Peyer's patch (tissue), 4 donors: ENCODE measurements at regions not wholly inside any gene's neighbourhood (a gene's known extent, or its start where the extent isn't known, plus 50 kb on each side); places are given as distances from the start of the nearest gene placed in this dataset.

Source experiments
- DNase-seq, 3 donors: peaks; one replicate each; pipeline ENCODE4 v3.0.0-alpha.2; 2017 to 2019
- H3K27ac ChIP-seq, 4 donors: fragments of 200-600 bp; sonication (generic); one replicate each; pipeline ENCODE4 v1.5.1; 2016 to 2019
- H3K27me3 ChIP-seq, 2 donors: fragments of 200-600 bp; sonication (generic); one replicate each; pipeline ENCODE4 v1.5.1; 2019
- H3K36me3 ChIP-seq, 3 donors: fragments of 200-600 bp; sonication (generic); one replicate each; pipeline ENCODE4 v1.5.1; 2016 to 2019
- H3K4me1 ChIP-seq, 4 donors: fragments of 200-600 bp; sonication (generic); one replicate each; pipeline ENCODE4 v1.5.1; 2016 to 2019
- H3K4me3 ChIP-seq, 4 donors: fragments of 200-600 bp; sonication (generic); 1 replicate in 3 of 4; 2 replicates in 1 of 4; pipeline ENCODE4 v1.5.1; 2016 to 2019; ENCODE audit warnings: mild to moderate bottlenecking in 1 of 4
- H3K9me3 ChIP-seq, 4 donors: fragments of 200-600 bp; sonication (generic); one replicate each; pipeline ENCODE4 v1.5.1; 2016 to 2019; ENCODE audit warnings: mild to moderate bottlenecking in 1 of 4
- CTCF ChIP-seq, 6 experiments: fragments of 450-650 bp in 4 of 6; fragments of 200-600 bp in 2 of 6; sonication (generic) in 1 of 6; IDR thresholded peaks; one replicate each; pipeline ENCODE4 v1.5.1; 2017 to 2019; ENCODE audit warnings: antibody characterized with exemption in 6 of 6, mild to moderate bottlenecking in 3 of 6, moderate library complexity in 1 of 6
- POLR2A ChIP-seq, 2 donors: fragments of 450-650 bp; IDR thresholded peaks; one replicate each; pipeline ENCODE4 v1.5.1; 2017; ENCODE audit warnings: antibody characterized with exemption in 2 of 2, mild to moderate bottlenecking in 2 of 2, moderate library complexity in 2 of 2

- Histone ChIP-seq H3K27ac (no peak overlapping the region), H3K4me1 (no peaks in the 10 kb centered on the region)
Measured at GRCh38 chr4:149870008-149870407, 54.4 kb upstream of the IQCM start.

GRCh38 chr4:149881744-149882143 is 66.1 kb upstream of the IQCM start:
- no peak overlapping the region for H3K4me3 ChIP-seq
- TF ChIP-seq POLR2A (IDR thresholded peaks at IDR 0.05): no peak
- TF ChIP-seq CTCF (IDR thresholded peaks at IDR 0.05): no peak
- H3K36me3 ChIP-seq: no peaks in the 10 kb centered on the region
- no peak overlapping the region for H3K27ac ChIP-seq
- H3K4me1 ChIP-seq: no peaks in the 10 kb centered on the region
- no peaks in the 10 kb centered on the region for H3K27me3 ChIP-seq
- H3K9me3 ChIP-seq: no peaks in the 10 kb centered on the region
- DNase-seq: no peak

More at GRCh38 chr4:149870008-149870407, 54.4 kb upstream of the IQCM start:
- no peak overlapping the region for H3K4me3 ChIP-seq
- no peak for DNase-seq
- TF ChIP-seq POLR2A (IDR thresholded peaks at IDR 0.05) (no peak), CTCF (IDR thresholded peaks at IDR 0.05) (no peak)
- H3K27me3 ChIP-seq: no peaks in the 10 kb centered on the region
- no peaks in the 10 kb centered on the region for H3K36me3 ChIP-seq
- H3K9me3 ChIP-seq: no peaks in the 10 kb centered on the region

GRCh38 chr4:149882251-149882650 is 66.6 kb upstream of the IQCM start:
- no peaks in the 10 kb centered on the region for H3K4me1 ChIP-seq
- no peak overlapping the region for H3K4me3 ChIP-seq
- no peaks in the 10 kb centered on the region for H3K36me3 ChIP-seq
- H3K9me3 ChIP-seq: no peaks in the 10 kb centered on the region
- H3K27me3 ChIP-seq: no peaks in the 10 kb centered on the region
- TF ChIP-seq CTCF (IDR thresholded peaks at IDR 0.05) (no peak), POLR2A (IDR thresholded peaks at IDR 0.05) (no peak)
- no peak for DNase-seq
- H3K27ac ChIP-seq: no peak overlapping the region

GRCh38 chr4:149884046-149884445 is 68.4 kb upstream of the IQCM start:
- H3K4me3 ChIP-seq: no peak overlapping the region
- no peak overlapping the region for H3K27ac ChIP-seq
- no peak for TF ChIP-seq CTCF (IDR thresholded peaks at IDR 0.05)
- TF ChIP-seq POLR2A (IDR thresholded peaks at IDR 0.05): no peak
- no peaks in the 10 kb centered on the region for H3K27me3 ChIP-seq
- no peak for DNase-seq
- no peaks in the 10 kb centered on the region for H3K4me1 ChIP-seq
- no peaks in the 10 kb centered on the region for H3K36me3 ChIP-seq
- H3K9me3 ChIP-seq: no peaks in the 10 kb centered on the region

GRCh38 chr4:149884529-149885181 is 69.0 kb upstream of the IQCM start:
- H3K27ac ChIP-seq: no peak overlapping the region
- H3K4me3 ChIP-seq: no peak overlapping the region
- no peaks in the 10 kb centered on the region for H3K36me3 ChIP-seq
- no peaks in the 10 kb centered on the region for H3K4me1 ChIP-seq
- TF ChIP-seq CTCF (IDR thresholded peaks at IDR 0.05) (no peak), POLR2A (IDR thresholded peaks at IDR 0.05) (no peak)
- no peaks in the 10 kb centered on the region for H3K27me3 ChIP-seq
- H3K9me3 ChIP-seq: no peaks in the 10 kb centered on the region
- no peak for DNase-seq

GRCh38 chr4:149885896-149886295 is 70.3 kb upstream of the IQCM start:
- no peaks in the 10 kb centered on the region for H3K4me1 ChIP-seq
- TF ChIP-seq POLR2A (IDR thresholded peaks at IDR 0.05) (no peak), CTCF (IDR thresholded peaks at IDR 0.05) (no peak)
- no peak overlapping the region for H3K4me3 ChIP-seq

More at GRCh38 chr4:149885896-149886295, 70.3 kb upstream of the IQCM start:
- Histone ChIP-seq H3K27ac (no peak overlapping the region), H3K9me3 (no peaks in the 10 kb centered on the region), H3K36me3 (no peaks in the 10 kb centered on the region), H3K27me3 (no peaks in the 10 kb centered on the region)
- no peak for DNase-seq
